HEK293 (cell line): ENCODE measurements at regions not wholly inside any gene's neighbourhood (a gene's known extent, or its start where the extent isn't known, plus 50 kb on each side); places are given as distances from the start of the nearest gene placed in this dataset.

Experiments
- CTCF ChIP-seq: fragments of 450-650 bp; formaldehyde crosslinking; IDR thresholded peaks from 2 replicates; pipeline ENCODE4 v1.5.1; 2016; ENCODE audit warnings: missing biosample characterization, missing genetic modification characterization
- KLF10 ChIP-seq: fragments of 450-650 bp; IDR thresholded peaks from 2 replicates; pipeline ENCODE4 v1.5.1; 2018; ENCODE audit warnings: missing biosample characterization, mild to moderate bottlenecking, missing genetic modification characterization
- KLF9 ChIP-seq: fragments of 450-650 bp; formaldehyde crosslinking; IDR thresholded peaks from 2 replicates; pipeline ENCODE4 v1.5.1; 2016; ENCODE audit warnings: missing biosample characterization, missing genetic modification characterization, low read depth
- SALL2 ChIP-seq: fragments of 450-650 bp; formaldehyde crosslinking; IDR thresholded peaks from 2 replicates; pipeline ENCODE4 v1.5.0; 2017; ENCODE audit warnings: missing biosample characterization, mild to moderate bottlenecking, missing genetic modification characterization, borderline replicate concordance
- ZNF133 ChIP-seq: fragments of 450-650 bp; formaldehyde crosslinking; IDR thresholded peaks from 2 replicates; pipeline ENCODE4 v1.5.1; 2016; ENCODE audit warnings: missing biosample characterization, missing genetic modification characterization
- ZNF266 ChIP-seq: fragments of 450-650 bp; formaldehyde crosslinking; IDR thresholded peaks from 2 replicates; pipeline ENCODE4 v1.5.1; 2016; ENCODE audit warnings: missing biosample characterization, missing genetic modification characterization, low read depth
- ZNF391 ChIP-seq: fragments of 450-650 bp; formaldehyde crosslinking; IDR thresholded peaks from 2 replicates; pipeline ENCODE4 v1.5.1; 2016; ENCODE audit warnings: low read depth, missing biosample characterization, missing genetic modification characterization, borderline replicate concordance
- ZNF394 ChIP-seq: fragments of 450-650 bp; formaldehyde crosslinking; IDR thresholded peaks from 2 replicates; pipeline ENCODE4 v1.5.1; 2016; ENCODE audit warnings: missing biosample characterization, missing genetic modification characterization, mild to moderate bottlenecking, moderate library complexity, borderline replicate concordance
- ZNF449 ChIP-seq: fragments of 450-650 bp; formaldehyde crosslinking; IDR thresholded peaks from 2 replicates; pipeline ENCODE4 v1.5.1; 2017; ENCODE audit warnings: missing biosample characterization, mild to moderate bottlenecking, missing genetic modification characterization, moderate library complexity
- ZNF660 ChIP-seq: fragments of 450-650 bp; IDR thresholded peaks from 2 replicates; pipeline ENCODE4 v1.5.1; 2018; ENCODE audit warnings: missing biosample characterization, mild to moderate bottlenecking, missing genetic modification characterization
- ZNF704 ChIP-seq: fragments of 450-650 bp; formaldehyde crosslinking; IDR thresholded peaks from 2 replicates; pipeline ENCODE4 v1.5.1; 2016; ENCODE audit warnings: missing biosample characterization, missing genetic modification characterization

- TF ChIP-seq ZNF133 (tag by site-specific recombination) (no peak), CTCF (tag by site-specific recombination) (no peak), ZNF660 (tag by site-specific recombination) (no peak), ZNF449 (no peak), ZNF266 (tag by site-specific recombination) (no peak), ZNF704 (tag by site-specific recombination) (no peak), KLF10 (tag by site-specific recombination) (no peak), ZNF394 (tag by site-specific recombination) (no peak), KLF9 (tag by site-specific recombination) (no peak), ZNF391 (no peak), SALL2 (tag by site-specific recombination) (no peak)
Measured at GRCh38 chr5:117494188-117494587, 919.6 kb upstream of the SEMA6A start.
